ENCODE measurements at regions not wholly inside any gene's neighbourhood (a gene's known extent, or its start where the extent isn't known, plus 50 kb on each side); places are given as distances from the start of the nearest gene placed in this dataset.
"Not testable (repeated sequence)": the region's sequence is repeated elsewhere in the genome, so short reads cannot be mapped to it uniquely, and the experiment has no call there.

- DNase-seq, result not testable (repeated sequence)
Measured at GRCh38 chr6:94687255-94687654, 890.1 kb upstream of the MANEA start.

- DNase-seq, result no peak
Measured at GRCh38 chr6:94683409-94683808, 893.9 kb upstream of the MANEA start.

GRCh38 chr6:94680669-94681212, 896.6 kb upstream of the MANEA start:
- DNase-seq, result no peak

GRCh38 chr6:94673251-94673650, 904.1 kb upstream of the MANEA start:
- no peak for DNase-seq

GRCh38 chr6:94670017-94670416, 907.3 kb upstream of the MANEA start:
- no peak for DNase-seq

GRCh38 chr6:94668876-94669275, 908.5 kb upstream of the MANEA start:
- no peak for DNase-seq

GRCh38 chr6:94658929-94659328, 918.4 kb upstream of the MANEA start:
- no peak for DNase-seq

- DNase-seq, result no peak
Measured at GRCh38 chr6:94651239-94651638, 926.1 kb upstream of the MANEA start.

GRCh38 chr6:94645191-94645590, 932.1 kb upstream of the MANEA start:
- DNase-seq, result no peak

- no peak for DNase-seq
Measured at GRCh38 chr6:94639564-94639963, 937.8 kb upstream of the MANEA start.

- no peak for DNase-seq
Measured at GRCh38 chr6:94636780-94637385, 940.5 kb upstream of the MANEA start.

GRCh38 chr6:94623586-94623985, 953.7 kb upstream of the MANEA start:
- DNase-seq, result no peak

GRCh38 chr6:94622783-94623182, 954.6 kb upstream of the MANEA start:
- no peak for DNase-seq

- no peak for DNase-seq
Measured at GRCh38 chr6:94600636-94601035, 976.7 kb upstream of the MANEA start.

GRCh38 chr6:94597487-94597886, 979.8 kb upstream of the MANEA start:
- DNase-seq, result no peak

- DNase-seq, result no peak
Measured at GRCh38 chr6:94590416-94590815, 986.9 kb upstream of the MANEA start.

GRCh38 chr6:94588301-94588700, 989.0 kb upstream of the MANEA start:
- DNase-seq, result no peak

- DNase-seq, result no peak
Measured at GRCh38 chr6:94584211-94584610, 993.1 kb upstream of the MANEA start.

- no peak for DNase-seq
Measured at GRCh38 chr6:94570581-94570980, 1006.8 kb upstream of the MANEA start.

- no peak for DNase-seq
Measured at GRCh38 chr6:94562846-94563245, 1014.5 kb upstream of the MANEA start.

GRCh38 chr6:94559829-94560537, 1017.4 kb upstream of the MANEA start:
- DNase-seq, result no peak

- DNase-seq, result not testable (repeated sequence)
Measured at GRCh38 chr6:94557207-94557606, 1020.1 kb upstream of the MANEA start.

- no peak for DNase-seq
Measured at GRCh38 chr6:94548201-94548600, 1029.1 kb upstream of the MANEA start.

GRCh38 chr6:94535798-94536197, 1041.5 kb upstream of the MANEA start:
- DNase-seq, result no peak

Measured in right kidney (tissue), 1 donor.